Neural progenitor cell (in vitro differentiated cells): ENCODE measurements at regions not wholly inside any gene's neighbourhood (a gene's known extent, or its start where the extent isn't known, plus 50 kb on each side); places are given as distances from the start of the nearest gene placed in this dataset.
A peak's percentile ranks its signal among the peaks of the same experiment; 100 is the strongest.

Experiments used
- DNase-seq: peaks from one replicate; pipeline ENCODE4 v3.0.0-alpha.2; 2016; ENCODE audit warnings: low spot score
- H2AFZ ChIP-seq: fragments of 200-600 bp; sonication (generic); replicated peaks from 2 replicates; pipeline ENCODE4 v1.6.1; 2016; ENCODE audit warnings: antibody characterized with exemption
- H3F3A ChIP-seq: fragments of 200-600 bp; sonication (generic); 2 replicates; pipeline ENCODE4 v1.6.1; 2016; ENCODE audit warnings: antibody characterized with exemption, low read depth
- H3K27ac ChIP-seq: fragments of 200-600 bp; sonication (generic); 2 replicates; pipeline ENCODE4 v1.5.1; 2016; ENCODE audit warnings: mild to moderate bottlenecking
- H3K27me3 ChIP-seq: fragments of 200-600 bp; sonication (generic); 2 replicates; pipeline ENCODE4 v1.6.1; 2016; ENCODE audit warnings: mild to moderate bottlenecking, moderate library complexity
- H3K36me3 ChIP-seq: fragments of 200-600 bp; sonication (generic); 2 replicates; pipeline ENCODE4 v1.5.1; 2016
- H3K4me1 ChIP-seq: fragments of 200-600 bp; sonication (generic); 2 replicates; pipeline ENCODE4 v1.6.1; 2016; ENCODE audit warnings: mixed run types
- H3K4me2 ChIP-seq: fragments of 200-600 bp; sonication (generic); 2 replicates; pipeline ENCODE4 v1.6.1; 2016
- H3K4me3 ChIP-seq: fragments of 200-600 bp; sonication (generic); 2 replicates; pipeline ENCODE4 v1.5.1; 2016
- H3K79me2 ChIP-seq: fragments of 200-600 bp; sonication (generic); 2 replicates; pipeline ENCODE4 v1.6.1; 2016; ENCODE audit warnings: low read depth
- H3K9ac ChIP-seq: fragments of 200-600 bp; sonication (generic); 2 replicates; pipeline ENCODE4 v1.6.1; 2016
- H3K9me3 ChIP-seq: fragments of 200-600 bp; sonication (generic); 2 replicates; pipeline ENCODE4 v1.5.1; 2016; ENCODE audit warnings: low read depth
- H4K20me1 ChIP-seq: fragments of 200-600 bp; sonication (generic); 2 replicates; pipeline ENCODE4 v1.6.1; 2016; ENCODE audit warnings: low read depth
- H3K27ac Mint-ChIP-seq: 3 replicates; pipeline ENCODE4 v1.8.0; 2021; ENCODE audit warnings: mixed read lengths
- H3K27me3 Mint-ChIP-seq: 2 replicates; pipeline ENCODE4 v1.8.0; 2022; ENCODE audit warnings: low read depth, mild to moderate bottlenecking, inconsistent platforms, moderate library complexity, mixed read lengths; ENCODE audit not compliant: insufficient read depth
- H3K36me3 Mint-ChIP-seq: 3 replicates; pipeline ENCODE4 v1.8.0; 2021; ENCODE audit warnings: mixed read lengths
- H3K4me1 Mint-ChIP-seq: 3 replicates; pipeline ENCODE4 v1.8.0; 2021; ENCODE audit warnings: mixed read lengths
- H3K4me3 Mint-ChIP-seq: 3 replicates; pipeline ENCODE4 v1.8.0; 2021; ENCODE audit warnings: mild to moderate bottlenecking, moderate library complexity, mixed read lengths
- H3K9me3 Mint-ChIP-seq: 3 replicates; pipeline ENCODE4 v1.8.0; 2020; ENCODE audit warnings: mixed read lengths
- CTCF ChIP-seq: fragments of 200-600 bp; sonication (generic); IDR thresholded peaks from 2 replicates; pipeline ENCODE4 v1.5.1; 2017; ENCODE audit warnings: antibody characterized with exemption, mild to moderate bottlenecking
- EZH2 ChIP-seq: fragments of 200-600 bp; sonication (generic); IDR thresholded peaks from 2 replicates; pipeline ENCODE4 v1.6.1; 2017; ENCODE audit warnings: antibody characterized with exemption, mild to moderate bottlenecking, moderate library complexity
- EZH2phosphoT487 ChIP-seq: fragments of 200-600 bp; sonication (generic); IDR thresholded peaks from 2 replicates; pipeline ENCODE4 v1.6.1; 2017; ENCODE audit warnings: antibody characterized with exemption

DNA sequence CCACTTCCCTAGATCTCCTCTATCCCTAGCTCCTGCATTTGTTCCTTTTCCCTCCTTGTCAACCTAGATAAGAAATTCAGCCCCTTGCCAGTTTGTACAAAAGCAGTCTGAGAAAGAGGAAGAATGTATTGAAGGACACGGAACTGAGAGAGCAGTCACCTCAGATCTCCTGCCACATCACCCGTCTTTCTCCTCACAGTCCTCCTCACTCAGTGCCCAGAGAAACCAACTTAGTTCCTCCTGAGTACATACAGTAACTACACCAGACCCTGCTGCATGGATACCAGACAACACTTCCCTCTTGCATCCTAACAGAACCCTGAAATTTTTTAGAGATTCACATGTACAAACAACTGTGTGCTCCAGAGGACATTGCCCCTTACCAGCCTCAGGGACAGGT, 563.6 kb upstream of the ADAMTS9 start:
- Histone ChIP-seq H3K4me1 (no peaks in the 10 kb centered on the region), H3K27ac (no peak overlapping the region), H3K9ac (no peak overlapping the region), H3K36me3 (no peaks in the 10 kb centered on the region), H3K79me2 (no peaks in the 10 kb centered on the region), H2AFZ (no peak overlapping the region), H3K4me2 (no peak overlapping the region), H3F3A (no peaks in the 10 kb centered on the region), H3K9me3 (no peaks in the 10 kb centered on the region), H4K20me1 (no peaks in the 10 kb centered on the region), H3K4me3 (no peak overlapping the region), H3K27me3 (no peaks in the 10 kb centered on the region)
- no peak for DNase-seq
- H3K4me1 Mint-ChIP-seq: peaks cover 14% of the 10 kb centered on the region
- peaks cover 11% of the 10 kb centered on the region for H3K9me3 Mint-ChIP-seq
- H3K36me3 Mint-ChIP-seq: no peaks in the 10 kb centered on the region
- H3K27ac Mint-ChIP-seq: no peak overlapping the region
- TF ChIP-seq EZH2 (no peak), CTCF (no peak), EZH2phosphoT487 (no peak)
- H3K4me3 Mint-ChIP-seq: no peak overlapping the region
- peaks cover 2% of the 10 kb centered on the region for H3K27me3 Mint-ChIP-seq

DNA sequence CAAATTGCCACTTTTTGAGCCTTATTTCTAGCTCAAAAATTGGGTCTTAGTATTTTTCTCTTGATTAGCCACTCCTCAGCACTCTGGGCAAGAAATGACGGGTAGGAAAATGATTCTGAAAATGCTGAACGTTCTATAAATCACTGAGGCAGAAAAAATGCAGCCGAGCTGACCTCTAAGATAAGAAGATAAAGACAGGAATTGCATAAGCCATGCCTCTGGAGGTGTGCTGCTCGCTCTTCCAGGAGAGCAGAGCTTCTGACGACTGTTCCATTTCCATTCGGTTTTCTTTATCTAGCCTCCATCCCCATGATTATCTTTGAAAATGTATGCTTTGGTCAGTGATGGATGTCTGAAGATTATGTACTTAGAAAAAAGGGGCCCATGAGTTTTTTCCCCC, 558.8 kb upstream of the ADAMTS9 start:
- H3K9me3 Mint-ChIP-seq: no peaks in the 10 kb centered on the region

GRCh38 chr3:65245133-65246063, 557.6 kb upstream of the ADAMTS9 start:
- H3K4me1 ChIP-seq: no peaks in the 10 kb centered on the region
- H3F3A ChIP-seq: no peaks in the 10 kb centered on the region
- no peak overlapping the region for H3K9ac ChIP-seq
- H3K36me3 Mint-ChIP-seq: no peaks in the 10 kb centered on the region
- no peak overlapping the region for H3K4me2 ChIP-seq
- no peaks in the 10 kb centered on the region for H3K9me3 ChIP-seq
- no peak overlapping the region for H3K4me3 ChIP-seq
- H3K27ac ChIP-seq: no peak overlapping the region
- H3K4me3 Mint-ChIP-seq: no peak overlapping the region
- H2AFZ ChIP-seq: no peak overlapping the region
- H3K27ac Mint-ChIP-seq: no peak overlapping the region
- no peaks in the 10 kb centered on the region for H3K9me3 Mint-ChIP-seq
- peaks cover 18% of the 10 kb centered on the region for H3K4me1 Mint-ChIP-seq
- H3K27me3 Mint-ChIP-seq: no peaks in the 10 kb centered on the region
- no peaks in the 10 kb centered on the region for H3K79me2 ChIP-seq
- no peaks in the 10 kb centered on the region for H4K20me1 ChIP-seq
- H3K36me3 ChIP-seq: no peaks in the 10 kb centered on the region
- DNase-seq: no peak
- H3K27me3 ChIP-seq: no peaks in the 10 kb centered on the region
- TF ChIP-seq CTCF (peak; percentile 39), EZH2 (no peak), EZH2phosphoT487 (no peak)

More for the DNA sequence above, 558.8 kb upstream of the ADAMTS9 start:
- no peak overlapping the region for H3K4me3 ChIP-seq
- H3F3A ChIP-seq: no peaks in the 10 kb centered on the region
- no peak for TF ChIP-seq EZH2
- TF ChIP-seq EZH2phosphoT487: no peak
- TF ChIP-seq CTCF: no peak
- H3K27me3 Mint-ChIP-seq: no peaks in the 10 kb centered on the region
- no peaks in the 10 kb centered on the region for H3K27me3 ChIP-seq
- no peaks in the 10 kb centered on the region for H3K36me3 ChIP-seq
- H3K4me1 ChIP-seq: no peaks in the 10 kb centered on the region
- H2AFZ ChIP-seq: no peak overlapping the region
- H3K4me3 Mint-ChIP-seq: no peak overlapping the region
- no peak overlapping the region for H3K27ac ChIP-seq
- no peaks in the 10 kb centered on the region for H3K9me3 ChIP-seq
- no peak overlapping the region for H3K4me2 ChIP-seq
- H3K9ac ChIP-seq: no peak overlapping the region
- H4K20me1 ChIP-seq: no peaks in the 10 kb centered on the region
- no peak for DNase-seq
- no peak overlapping the region for H3K27ac Mint-ChIP-seq
- peaks cover 18% of the 10 kb centered on the region for H3K4me1 Mint-ChIP-seq
- no peaks in the 10 kb centered on the region for H3K79me2 ChIP-seq
- H3K36me3 Mint-ChIP-seq: no peaks in the 10 kb centered on the region
